CD14-positive monocyte (primary cell): ENCODE measurements at regions not wholly inside any gene's neighbourhood (a gene's known extent, or its start where the extent isn't known, plus 50 kb on each side); places are given as distances from the start of the nearest gene placed in this dataset.
A peak's percentile ranks its signal among the peaks of the same experiment; 100 is the strongest.

Source experiments
- DNase-seq, 3 donors: peaks; one replicate each; pipeline ENCODE4 v3.0.0-alpha.2; 2011 to 2022
- H2AFZ ChIP-seq: 2 replicates; pipeline ENCODE4 v1.6.0; 2012; ENCODE audit warnings: mild to moderate bottlenecking, low read depth, low read length, inconsistent platforms; ENCODE audit not compliant: insufficient read depth, poor library complexity, severe bottlenecking
- H3K27ac ChIP-seq, 2 donors: 1 replicate in 1 of 2; 2 replicates in 1 of 2; pipeline ENCODE4 v1.5.1; 2012 to 2013; ENCODE audit warnings: low read length in 2 of 2, control low read depth in 1 of 2, inconsistent platforms in 1 of 2, low read depth in 1 of 2, mild to moderate bottlenecking in 1 of 2
- H3K27me3 ChIP-seq, 2 donors: one replicate each; pipeline versions ENCODE4 v1.6.0 to v1.6.1; 2011 to 2013; ENCODE audit warnings: low read length in 2 of 2; ENCODE audit not compliant: control insufficient read depth in 2 of 2, insufficient read depth in 2 of 2
- H3K36me3 ChIP-seq, 2 donors: replicated peaks in 1 of 2; 1 replicate in 1 of 2; 2 replicates in 1 of 2; pipeline versions ENCODE4 v1.5.1 to v1.6.1; 2012 to 2013; ENCODE audit warnings: low read length in 2 of 2, control low read depth in 1 of 2, inconsistent platforms in 1 of 2, mild to moderate bottlenecking in 1 of 2; ENCODE audit not compliant: insufficient read depth in 2 of 2, control insufficient read depth in 1 of 2
- H3K4me1 ChIP-seq, 2 donors: 1 replicate in 1 of 2; 2 replicates in 1 of 2; pipeline versions ENCODE4 v1.5.1 to v1.6.1; 2012 to 2013; ENCODE audit warnings: low read length in 2 of 2, control low read depth in 1 of 2, inconsistent platforms in 1 of 2, mild to moderate bottlenecking in 1 of 2, moderate library complexity in 1 of 2; ENCODE audit not compliant: insufficient read depth in 2 of 2, control insufficient read depth in 1 of 2
- H3K4me2 ChIP-seq: replicated peaks from 2 replicates; pipeline ENCODE3; 2012; ENCODE audit warnings: low read length, moderate library complexity, mild to moderate bottlenecking; ENCODE audit not compliant: poor library complexity, severe bottlenecking; ENCODE audit errors: extremely low read depth
- H3K4me3 ChIP-seq, 3 experiments: fragments of 200-600 bp in 1 of 3; sonication (generic) in 1 of 3; replicated peaks in 1 of 3; 1 replicate in 2 of 3; 2 replicates in 1 of 3; pipeline ENCODE4 v1.5.1; 2011 to 2013; ENCODE audit warnings: low read length in 3 of 3, mild to moderate bottlenecking in 3 of 3, control low read depth in 2 of 3, low read depth in 2 of 3, inconsistent platforms in 1 of 3, moderate library complexity in 1 of 3
- H3K79me2 ChIP-seq: 2 replicates; pipeline ENCODE4 v1.6.0; 2012; ENCODE audit warnings: mild to moderate bottlenecking, control low read depth, inconsistent platforms, low read length, moderate library complexity; ENCODE audit not compliant: insufficient read depth
- H3K9ac ChIP-seq: 2 replicates; pipeline ENCODE4 v1.6.0; 2017; ENCODE audit warnings: low read length, mild to moderate bottlenecking; ENCODE audit not compliant: insufficient read depth, poor library complexity, severe bottlenecking
- H3K9me3 ChIP-seq, 2 donors: replicated peaks in 1 of 2; 1 replicate in 1 of 2; 2 replicates in 1 of 2; pipeline versions ENCODE4 v1.5.1 to v1.6.1; 2012 to 2013; ENCODE audit warnings: low read length in 2 of 2, control low read depth in 1 of 2; ENCODE audit not compliant: control insufficient read depth in 1 of 2, insufficient read depth in 1 of 2
- H4K20me1 ChIP-seq: 2 replicates; pipeline ENCODE4 v1.6.0; 2012; ENCODE audit warnings: mild to moderate bottlenecking, low read length, control low read depth, moderate library complexity; ENCODE audit not compliant: insufficient read depth
- H3K27ac Mint-ChIP-seq, 7 donors: one replicate each; pipeline ENCODE4 v1.8.0; 2020; ENCODE audit warnings: mild to moderate bottlenecking in 7 of 7, mixed read lengths in 7 of 7, moderate library complexity in 6 of 7, inconsistent platforms in 2 of 7
- H3K27me3 Mint-ChIP-seq, 3 donors: one replicate each; pipeline ENCODE4 v1.8.0; 2021 to 2022; ENCODE audit warnings: low read depth in 3 of 3, mild to moderate bottlenecking in 3 of 3, mixed read lengths in 3 of 3, moderate library complexity in 3 of 3, inconsistent platforms in 1 of 3
- H3K36me3 Mint-ChIP-seq, 2 donors: one replicate each; pipeline ENCODE4 v1.8.0; 2020; ENCODE audit warnings: mixed read lengths in 2 of 2, inconsistent platforms in 1 of 2, mild to moderate bottlenecking in 1 of 2
- H3K4me1 Mint-ChIP-seq: one replicate; pipeline ENCODE4 v1.8.0; 2020; ENCODE audit warnings: mild to moderate bottlenecking, mixed read lengths
- H3K4me3 Mint-ChIP-seq, 2 donors: one replicate each; pipeline ENCODE4 v1.8.0; 2020; ENCODE audit warnings: mild to moderate bottlenecking in 2 of 2, mixed read lengths in 2 of 2, moderate library complexity in 1 of 2
- H3K9me3 Mint-ChIP-seq, 7 donors: one replicate each; pipeline ENCODE4 v1.8.0; 2020 to 2022; ENCODE audit warnings: mixed read lengths in 7 of 7, mild to moderate bottlenecking in 6 of 7, moderate library complexity in 6 of 7, inconsistent platforms in 2 of 7
- WGBS: methylation state at CpG from one replicate; pipeline ENCODE4 v1.1.5; 2013; ENCODE audit warnings: missing lambda C conversion rate; ENCODE audit not compliant: insufficient coverage; 5-methylcytosine and 5-hydroxymethylcytosine counted together
- intact Hi-C, 2 donors: fragments of 100-400 bp; cut with micrococcal nuclease; formaldehyde crosslinking; loops; one replicate each; pipeline versions ENCODE4 v1.15.0 to v1.15.1; 2023
- TF ChIP-seq, protein P1 (sequence below): fragments of 200-600 bp; IDR thresholded peaks from one replicate; pipeline ENCODE4 v1.8.0; 2022; ENCODE audit warnings: antibody characterized with exemption, mild to moderate bottlenecking

DNA sequence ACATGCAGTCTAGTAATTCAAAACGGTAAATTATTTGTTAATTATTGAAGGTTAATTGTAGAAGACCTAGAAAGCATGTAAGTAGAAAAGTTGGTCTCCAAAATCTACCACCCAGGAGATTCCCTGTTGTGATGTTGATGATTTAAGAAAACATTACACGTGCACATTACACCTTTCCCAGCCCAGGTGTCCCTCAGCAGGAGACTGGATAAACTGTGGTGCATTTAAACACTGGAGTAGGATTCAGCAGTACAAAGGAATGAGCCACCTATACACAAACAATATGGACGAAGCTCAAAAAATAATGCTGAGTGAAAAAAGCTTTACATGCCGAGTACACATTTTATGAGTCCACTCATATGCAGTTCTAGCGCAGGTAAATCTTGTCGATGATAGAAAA is 109.0 kb upstream of the STARD3NL start:
- Histone ChIP-seq H3K79me2 (no peaks in the 10 kb centered on the region), H3K4me2 (no peak overlapping the region), H3K4me3 (no peak overlapping the region), H3K36me3 (no peaks in the 10 kb centered on the region), H3K27ac (no peak overlapping the region), H3K27me3 (no peaks in the 10 kb centered on the region), H4K20me1 (no peaks in the 10 kb centered on the region), H3K4me1 (no peaks in the 10 kb centered on the region), H2AFZ (no peak overlapping the region), H3K9ac (no peak overlapping the region), H3K9me3 (no peaks in the 10 kb centered on the region)
- Mint-ChIP-seq H3K36me3 (no peaks in the 10 kb centered on the region), H3K27ac (no peak overlapping the region), H3K27me3 (peaks cover 0 to 3% (median 2%) of the 10 kb centered on the region in 3 donors), H3K4me3 (no peak overlapping the region), H3K9me3 (peaks cover 0 to 4% (median 0%) of the 10 kb centered on the region in 7 donors), H3K4me1 (no peaks in the 10 kb centered on the region)
- TF ChIP-seq, protein P1, sequence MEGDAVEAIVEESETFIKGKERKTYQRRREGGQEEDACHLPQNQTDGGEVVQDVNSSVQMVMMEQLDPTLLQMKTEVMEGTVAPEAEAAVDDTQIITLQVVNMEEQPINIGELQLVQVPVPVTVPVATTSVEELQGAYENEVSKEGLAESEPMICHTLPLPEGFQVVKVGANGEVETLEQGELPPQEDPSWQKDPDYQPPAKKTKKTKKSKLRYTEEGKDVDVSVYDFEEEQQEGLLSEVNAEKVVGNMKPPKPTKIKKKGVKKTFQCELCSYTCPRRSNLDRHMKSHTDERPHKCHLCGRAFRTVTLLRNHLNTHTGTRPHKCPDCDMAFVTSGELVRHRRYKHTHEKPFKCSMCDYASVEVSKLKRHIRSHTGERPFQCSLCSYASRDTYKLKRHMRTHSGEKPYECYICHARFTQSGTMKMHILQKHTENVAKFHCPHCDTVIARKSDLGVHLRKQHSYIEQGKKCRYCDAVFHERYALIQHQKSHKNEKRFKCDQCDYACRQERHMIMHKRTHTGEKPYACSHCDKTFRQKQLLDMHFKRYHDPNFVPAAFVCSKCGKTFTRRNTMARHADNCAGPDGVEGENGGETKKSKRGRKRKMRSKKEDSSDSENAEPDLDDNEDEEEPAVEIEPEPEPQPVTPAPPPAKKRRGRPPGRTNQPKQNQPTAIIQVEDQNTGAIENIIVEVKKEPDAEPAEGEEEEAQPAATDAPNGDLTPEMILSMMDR = no peak
- intact Hi-C loops = no loop called here
- no peak for DNase-seq
- no CpG with 5 or more reads among the region's 6 CpGs for WGBS

DNA sequence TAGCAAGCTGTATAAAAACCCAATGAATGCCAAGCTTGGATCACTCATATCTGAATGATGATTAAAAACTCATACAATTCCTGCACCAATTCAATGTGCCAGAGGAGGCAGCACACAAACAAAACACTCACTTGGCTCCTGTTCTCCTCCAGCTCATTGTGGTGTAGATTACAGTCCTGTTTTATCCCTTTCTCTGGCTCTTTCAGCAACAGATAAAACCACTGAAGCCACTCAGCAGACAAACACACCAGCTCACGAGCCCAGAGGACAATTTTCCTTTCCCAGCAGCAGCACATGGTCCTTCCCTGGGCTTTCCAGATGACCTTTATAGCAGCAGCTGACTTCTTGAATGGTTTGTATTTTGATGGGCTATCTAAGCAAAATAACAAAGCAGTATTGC is 107.3 kb upstream of the STARD3NL start:
- no peaks in the 10 kb centered on the region for H3K9me3 ChIP-seq
- Mint-ChIP-seq H3K36me3 (no peaks in the 10 kb centered on the region), H3K4me3 (no peak overlapping the region), H3K9me3 (peaks cover 0 to 3% (median 0%) of the 10 kb centered on the region in 7 donors), H3K27me3 (peaks cover 0 to 3% (median 2%) of the 10 kb centered on the region in 3 donors), H3K4me1 (no peaks in the 10 kb centered on the region), H3K27ac (no peak overlapping the region)
- TF ChIP-seq, protein P1 = no peak
- no peaks in the 10 kb centered on the region for H3K4me1 ChIP-seq
- H3K9ac ChIP-seq = no peak overlapping the region
- H2AFZ ChIP-seq = peak overlapping the region; percentile 23
- no peaks in the 10 kb centered on the region for H4K20me1 ChIP-seq
- no peaks in the 10 kb centered on the region for H3K79me2 ChIP-seq
- intact Hi-C loops = no loop called here
- H3K4me2 ChIP-seq = no peak overlapping the region
- no CpG with 5 or more reads among the region's 1 CpG for WGBS
- H3K4me3 ChIP-seq = no peak overlapping the region
- DNase-seq = no peak
- no peaks in the 10 kb centered on the region for H3K36me3 ChIP-seq
- H3K27me3 ChIP-seq = no peaks in the 10 kb centered on the region
- no peak overlapping the region for H3K27ac ChIP-seq
